Stimulated activated CD4-positive, alpha-beta T cell treated with anti-CD3 and anti-CD28 coated beads, Interleukin-12 subunit alpha, Interleukin-12 subunit beta, amount 100 ng/mL, for 24 hours (primary cell): ENCODE measurements at regions not wholly inside any gene's neighbourhood (a gene's known extent, or its start where the extent isn't known, plus 50 kb on each side); places are given as distances from the start of the nearest gene placed in this dataset.
A peak's percentile ranks its signal among the peaks of the same experiment; 100 is the strongest.

Source experiments
- DNase-seq, 2 experiments: peaks; one replicate each; pipeline ENCODE4 v3.0.0-alpha.2; 2020; ENCODE audit warnings: low read depth in 2 of 2

GRCh38 chr2:205937211-205937610 lies 148.8 kb downstream of the INO80D start:
- DNase-seq = no peak

GRCh38 chr2:205936446-205936845 lies 149.5 kb downstream of the INO80D start:
- no peak for DNase-seq

GRCh38 chr2:205934443-205934842 lies 151.5 kb downstream of the INO80D start:
- DNase-seq = no peak

- DNase-seq = no peak
Observed at GRCh38 chr2:205932861-205933260, 153.1 kb downstream of the INO80D start.

GRCh38 chr2:205931388-205931787 lies 154.6 kb downstream of the INO80D start:
- DNase-seq = no peak

- no peak for DNase-seq
Observed at GRCh38 chr2:205930209-205930608, 155.8 kb downstream of the INO80D start.

- DNase-seq = no peak
Observed at GRCh38 chr2:205929246-205929942, 156.6 kb downstream of the INO80D start.

GRCh38 chr2:205925373-205926337 lies 160.3 kb downstream of the INO80D start:
- DNase-seq = peak; percentile 55 to 72

- no peak for DNase-seq
Observed at GRCh38 chr2:205924676-205925075, 161.3 kb downstream of the INO80D start.

- no peak for DNase-seq
Observed at GRCh38 chr2:205915130-205915524, 170.8 kb downstream of the INO80D start.

GRCh38 chr2:205914213-205915129 lies 171.5 kb downstream of the INO80D start:
- no peak for DNase-seq

GRCh38 chr2:205913668-205914067 lies 172.3 kb downstream of the INO80D start:
- DNase-seq = no peak

- no peak for DNase-seq
Observed at GRCh38 chr2:205911306-205911705, 174.7 kb downstream of the INO80D start.

GRCh38 chr2:205909184-205909572 lies 176.8 kb downstream of the INO80D start:
- no peak for DNase-seq

GRCh38 chr2:205908212-205909183 lies 177.5 kb downstream of the INO80D start:
- DNase-seq = no peak

GRCh38 chr2:205906419-205906818 lies 179.6 kb downstream of the INO80D start:
- no peak for DNase-seq

GRCh38 chr2:205905576-205905975 lies 180.4 kb downstream of the INO80D start:
- no peak for DNase-seq

- no peak for DNase-seq
Observed at GRCh38 chr2:205904873-205905272, 181.1 kb downstream of the INO80D start.

GRCh38 chr2:205903549-205904129 lies 182.3 kb downstream of the INO80D start:
- DNase-seq = no peak

- no peak for DNase-seq
Observed at GRCh38 chr2:205902900-205903237, 183.1 kb downstream of the INO80D start.
